ENCODE measurements at regions not wholly inside any gene's neighbourhood (a gene's known extent, or its start where the extent isn't known, plus 50 kb on each side); places are given as distances from the start of the nearest gene placed in this dataset.

DNA sequence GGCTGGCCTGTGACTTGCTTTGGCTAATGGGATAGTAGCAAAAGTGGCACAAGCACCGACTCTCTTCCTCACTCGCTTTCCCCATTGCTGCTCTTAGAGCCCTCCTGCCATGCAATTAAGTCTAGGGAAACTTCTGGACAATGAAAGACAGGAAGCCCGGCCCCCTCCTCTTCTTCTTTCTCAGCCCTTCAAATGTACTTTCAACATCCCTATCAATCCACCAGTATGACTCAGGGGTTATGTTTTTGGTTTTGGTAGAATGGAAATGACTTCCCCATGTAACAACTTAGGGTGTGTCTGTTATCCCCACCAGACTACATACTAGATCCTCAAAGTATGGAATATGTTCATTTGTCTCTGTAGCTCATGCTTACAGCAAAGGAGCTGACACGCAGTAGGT is 139.0 kb upstream of the GDF10 start (continued):
- TF ChIP-seq, protein P1, sequence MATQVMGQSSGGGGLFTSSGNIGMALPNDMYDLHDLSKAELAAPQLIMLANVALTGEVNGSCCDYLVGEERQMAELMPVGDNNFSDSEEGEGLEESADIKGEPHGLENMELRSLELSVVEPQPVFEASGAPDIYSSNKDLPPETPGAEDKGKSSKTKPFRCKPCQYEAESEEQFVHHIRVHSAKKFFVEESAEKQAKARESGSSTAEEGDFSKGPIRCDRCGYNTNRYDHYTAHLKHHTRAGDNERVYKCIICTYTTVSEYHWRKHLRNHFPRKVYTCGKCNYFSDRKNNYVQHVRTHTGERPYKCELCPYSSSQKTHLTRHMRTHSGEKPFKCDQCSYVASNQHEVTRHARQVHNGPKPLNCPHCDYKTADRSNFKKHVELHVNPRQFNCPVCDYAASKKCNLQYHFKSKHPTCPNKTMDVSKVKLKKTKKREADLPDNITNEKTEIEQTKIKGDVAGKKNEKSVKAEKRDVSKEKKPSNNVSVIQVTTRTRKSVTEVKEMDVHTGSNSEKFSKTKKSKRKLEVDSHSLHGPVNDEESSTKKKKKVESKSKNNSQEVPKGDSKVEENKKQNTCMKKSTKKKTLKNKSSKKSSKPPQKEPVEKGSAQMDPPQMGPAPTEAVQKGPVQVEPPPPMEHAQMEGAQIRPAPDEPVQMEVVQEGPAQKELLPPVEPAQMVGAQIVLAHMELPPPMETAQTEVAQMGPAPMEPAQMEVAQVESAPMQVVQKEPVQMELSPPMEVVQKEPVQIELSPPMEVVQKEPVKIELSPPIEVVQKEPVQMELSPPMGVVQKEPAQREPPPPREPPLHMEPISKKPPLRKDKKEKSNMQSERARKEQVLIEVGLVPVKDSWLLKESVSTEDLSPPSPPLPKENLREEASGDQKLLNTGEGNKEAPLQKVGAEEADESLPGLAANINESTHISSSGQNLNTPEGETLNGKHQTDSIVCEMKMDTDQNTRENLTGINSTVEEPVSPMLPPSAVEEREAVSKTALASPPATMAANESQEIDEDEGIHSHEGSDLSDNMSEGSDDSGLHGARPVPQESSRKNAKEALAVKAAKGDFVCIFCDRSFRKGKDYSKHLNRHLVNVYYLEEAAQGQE (IDR thresholded peaks at IDR 0.05) = no peak
- TF ChIP-seq, protein P2, sequence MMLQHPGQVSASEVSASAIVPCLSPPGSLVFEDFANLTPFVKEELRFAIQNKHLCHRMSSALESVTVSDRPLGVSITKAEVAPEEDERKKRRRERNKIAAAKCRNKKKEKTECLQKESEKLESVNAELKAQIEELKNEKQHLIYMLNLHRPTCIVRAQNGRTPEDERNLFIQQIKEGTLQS (IDR thresholded peaks at IDR 0.05) = no peak

DNA sequence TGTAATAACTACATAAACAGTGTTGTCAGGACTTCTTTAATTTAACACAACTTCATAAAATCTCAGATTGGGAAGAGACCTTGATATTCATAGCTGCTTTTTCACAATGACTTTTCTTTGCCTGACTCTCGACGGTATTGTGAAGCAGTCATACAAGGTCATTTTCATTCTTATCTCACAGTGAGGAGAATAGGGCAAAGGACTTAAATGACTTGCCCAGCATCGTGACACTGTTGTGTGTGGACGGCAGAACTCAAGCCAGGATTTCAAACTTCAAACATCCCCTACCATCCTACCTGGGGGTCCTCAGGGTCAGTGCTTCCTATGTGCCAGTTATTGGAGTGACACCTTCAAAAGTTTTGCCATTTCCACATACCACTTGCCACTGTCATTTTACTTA is 138.5 kb upstream of the GDF10 start:
- Histone ChIP-seq H3K9ac (ENCODE audit: low read depth in 1 of 2, low read length in 2 of 2) (no peak overlapping the region), H3K27ac (ENCODE audit: low read depth in 1 of 2, low read length in 2 of 2) (no peak overlapping the region), H3K27me3 (ENCODE audit: control insufficient read depth in 4 of 4, insufficient read depth in 4 of 4, low read length in 3 of 4) (peaks cover 0 to 1% (median 0%) of the 10 kb centered on the region in 4 donors), H3K9me3 (ENCODE audit: control insufficient read depth in 4 of 4, low read length in 3 of 4) (peaks cover 0 to 2% (median 0%) of the 10 kb centered on the region in 4 donors), H3K4me3 (ENCODE audit: low read depth in 1 of 3, low read length in 3 of 3) (no peak overlapping the region), H3K36me3 (ENCODE audit: control insufficient read depth in 4 of 4, insufficient read depth in 3 of 4, low read depth in 1 of 4, low read length in 3 of 4) (no peaks in the 10 kb centered on the region), H3K4me1 (ENCODE audit: control insufficient read depth in 4 of 4, insufficient read depth in 4 of 4, low read length in 3 of 4) (no peaks in the 10 kb centered on the region)
- no peak for DNase-seq (ENCODE audit: low spot score)
- 53% methylated on average over 4 of the region's 4 CpGs for WGBS
- TF ChIP-seq, protein P3, sequence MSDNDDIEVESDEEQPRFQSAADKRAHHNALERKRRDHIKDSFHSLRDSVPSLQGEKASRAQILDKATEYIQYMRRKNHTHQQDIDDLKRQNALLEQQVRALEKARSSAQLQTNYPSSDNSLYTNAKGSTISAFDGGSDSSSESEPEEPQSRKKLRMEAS (IDR thresholded peaks at IDR 0.05) = no peak
- no peak for TF ChIP-seq HNF4A (conservative IDR thresholded peaks at IDR 0.05)
- TF ChIP-seq EGR1 (IDR thresholded peaks at IDR 0.05; ENCODE audit: low read depth in 2 of 2) = no peak
- TF ChIP-seq, protein P2 (IDR thresholded peaks at IDR 0.05) = no peak
- TF ChIP-seq FOXA2 (IDR thresholded peaks at IDR 0.05) = no peak
- TF ChIP-seq TAF1 (conservative IDR thresholded peaks at IDR 0.05) = no peak
- no peak for TF ChIP-seq FOXA1 (IDR thresholded peaks at IDR 0.05)
- no peak for TF ChIP-seq SP1 (IDR thresholded peaks at IDR 0.05)
- TF ChIP-seq YY1 (IDR thresholded peaks at IDR 0.05) = no peak
- no peak for TF ChIP-seq NR2F2 (IDR thresholded peaks at IDR 0.05)
- TF ChIP-seq JUND (IDR thresholded peaks at IDR 0.05) = no peak
- TF ChIP-seq RXRA (IDR thresholded peaks at IDR 0.05) = no peak
- no peak for TF ChIP-seq GABPA (IDR thresholded peaks at IDR 0.05 in 1 of 2, conservative IDR thresholded peaks at IDR 0.05 in 1 of 2)
- TF ChIP-seq, protein P4, sequence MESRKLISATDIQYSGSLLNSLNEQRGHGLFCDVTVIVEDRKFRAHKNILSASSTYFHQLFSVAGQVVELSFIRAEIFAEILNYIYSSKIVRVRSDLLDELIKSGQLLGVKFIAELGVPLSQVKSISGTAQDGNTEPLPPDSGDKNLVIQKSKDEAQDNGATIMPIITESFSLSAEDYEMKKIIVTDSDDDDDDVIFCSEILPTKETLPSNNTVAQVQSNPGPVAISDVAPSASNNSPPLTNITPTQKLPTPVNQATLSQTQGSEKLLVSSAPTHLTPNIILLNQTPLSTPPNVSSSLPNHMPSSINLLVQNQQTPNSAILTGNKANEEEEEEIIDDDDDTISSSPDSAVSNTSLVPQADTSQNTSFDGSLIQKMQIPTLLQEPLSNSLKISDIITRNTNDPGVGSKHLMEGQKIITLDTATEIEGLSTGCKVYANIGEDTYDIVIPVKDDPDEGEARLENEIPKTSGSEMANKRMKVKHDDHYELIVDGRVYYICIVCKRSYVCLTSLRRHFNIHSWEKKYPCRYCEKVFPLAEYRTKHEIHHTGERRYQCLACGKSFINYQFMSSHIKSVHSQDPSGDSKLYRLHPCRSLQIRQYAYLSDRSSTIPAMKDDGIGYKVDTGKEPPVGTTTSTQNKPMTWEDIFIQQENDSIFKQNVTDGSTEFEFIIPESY (IDR thresholded peaks at IDR 0.05) = no peak
- TF ChIP-seq RAD21 (IDR thresholded peaks at IDR 0.05) = no peak

Measured in liver (tissue), 7 donors.